Chondrocyte (in vitro differentiated cells): ENCODE measurements at regions not wholly inside any gene's neighbourhood (a gene's known extent, or its start where the extent isn't known, plus 50 kb on each side); places are given as distances from the start of the nearest gene placed in this dataset.

Experiments
- DNase-seq: peaks from one replicate; pipeline ENCODE4 v3.0.0; 2021; ENCODE audit warnings: mixed read lengths, low spot score
- H3K27ac Mint-ChIP-seq: one replicate; pipeline ENCODE4 v1.8.0; 2021; ENCODE audit warnings: mild to moderate bottlenecking, moderate library complexity, mixed read lengths; ENCODE audit not compliant: unreplicated experiment
- H3K27me3 Mint-ChIP-seq: 2 replicates; pipeline ENCODE4 v1.8.0; 2021; ENCODE audit warnings: low read depth, mixed read lengths
- H3K36me3 Mint-ChIP-seq: 2 replicates; pipeline ENCODE4 v1.8.0; 2021; ENCODE audit warnings: low read depth, mixed read lengths
- H3K4me1 Mint-ChIP-seq: 2 replicates; pipeline ENCODE4 v1.8.0; 2021; ENCODE audit warnings: low read depth, mild to moderate bottlenecking, mixed read lengths
- H3K4me3 Mint-ChIP-seq: one replicate; pipeline ENCODE4 v1.8.0; 2021; ENCODE audit warnings: mild to moderate bottlenecking, moderate library complexity, mixed read lengths; ENCODE audit not compliant: unreplicated experiment
- H3K9me3 Mint-ChIP-seq: 2 replicates; pipeline ENCODE4 v1.8.0; 2021; ENCODE audit warnings: low read depth, mixed read lengths
- TF ChIP-seq, protein P1 (sequence below): fragments of 200-600 bp; sonication (generic); IDR thresholded peaks from 2 replicates; pipeline ENCODE4 v1.5.0; 2021; ENCODE audit warnings: antibody characterized with exemption, mild to moderate bottlenecking, moderate library complexity

GRCh38 chr22:26937213-26937612 lies 279.8 kb downstream of the MIAT start:
- peaks cover 14% of the 10 kb centered on the region for H3K4me1 Mint-ChIP-seq
- H3K4me3 Mint-ChIP-seq = no peak overlapping the region
- DNase-seq = no peak
- peaks cover 12% of the 10 kb centered on the region for H3K9me3 Mint-ChIP-seq
- H3K27ac Mint-ChIP-seq = no peak overlapping the region
- H3K27me3 Mint-ChIP-seq = no peaks in the 10 kb centered on the region
- TF ChIP-seq, protein P1, sequence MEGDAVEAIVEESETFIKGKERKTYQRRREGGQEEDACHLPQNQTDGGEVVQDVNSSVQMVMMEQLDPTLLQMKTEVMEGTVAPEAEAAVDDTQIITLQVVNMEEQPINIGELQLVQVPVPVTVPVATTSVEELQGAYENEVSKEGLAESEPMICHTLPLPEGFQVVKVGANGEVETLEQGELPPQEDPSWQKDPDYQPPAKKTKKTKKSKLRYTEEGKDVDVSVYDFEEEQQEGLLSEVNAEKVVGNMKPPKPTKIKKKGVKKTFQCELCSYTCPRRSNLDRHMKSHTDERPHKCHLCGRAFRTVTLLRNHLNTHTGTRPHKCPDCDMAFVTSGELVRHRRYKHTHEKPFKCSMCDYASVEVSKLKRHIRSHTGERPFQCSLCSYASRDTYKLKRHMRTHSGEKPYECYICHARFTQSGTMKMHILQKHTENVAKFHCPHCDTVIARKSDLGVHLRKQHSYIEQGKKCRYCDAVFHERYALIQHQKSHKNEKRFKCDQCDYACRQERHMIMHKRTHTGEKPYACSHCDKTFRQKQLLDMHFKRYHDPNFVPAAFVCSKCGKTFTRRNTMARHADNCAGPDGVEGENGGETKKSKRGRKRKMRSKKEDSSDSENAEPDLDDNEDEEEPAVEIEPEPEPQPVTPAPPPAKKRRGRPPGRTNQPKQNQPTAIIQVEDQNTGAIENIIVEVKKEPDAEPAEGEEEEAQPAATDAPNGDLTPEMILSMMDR = peak; percentile 34
- H3K36me3 Mint-ChIP-seq = peaks cover 3% of the 10 kb centered on the region

DNA sequence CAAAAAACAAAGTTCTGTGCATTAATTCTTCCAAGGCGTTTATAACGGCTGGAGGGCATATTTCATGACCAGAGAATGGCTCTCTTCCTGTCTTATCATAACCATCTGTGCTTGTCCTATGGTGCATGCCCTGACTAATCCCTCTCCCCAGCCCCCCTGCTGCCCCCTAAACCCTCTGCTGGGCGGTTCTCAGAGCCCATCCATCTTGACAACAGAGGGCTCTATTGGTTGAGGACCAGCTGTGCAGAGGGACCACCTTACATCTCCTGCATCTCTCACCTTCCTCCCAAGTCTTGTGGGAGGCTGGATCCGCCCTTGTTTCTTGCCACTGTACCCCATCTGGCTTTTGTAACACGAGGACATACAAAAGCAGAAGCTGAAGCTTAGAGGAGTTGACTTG lies 282.1 kb downstream of the MIAT start:
- peaks cover 12% of the 10 kb centered on the region for H3K9me3 Mint-ChIP-seq
- H3K36me3 Mint-ChIP-seq = peaks cover 3% of the 10 kb centered on the region
- TF ChIP-seq, protein P1 = no peak
- no peak overlapping the region for H3K4me3 Mint-ChIP-seq
- no peak overlapping the region for H3K27ac Mint-ChIP-seq
- H3K27me3 Mint-ChIP-seq = no peaks in the 10 kb centered on the region
- H3K4me1 Mint-ChIP-seq = peaks cover 24% of the 10 kb centered on the region
- DNase-seq = no peak

- H3K27ac Mint-ChIP-seq = no peak overlapping the region
- peaks cover 15% of the 10 kb centered on the region for H3K4me1 Mint-ChIP-seq
- peaks cover 8% of the 10 kb centered on the region for H3K9me3 Mint-ChIP-seq
- DNase-seq = no peak
- H3K4me3 Mint-ChIP-seq = no peak overlapping the region
- TF ChIP-seq, protein P1 = no peak
- peaks cover 3% of the 10 kb centered on the region for H3K36me3 Mint-ChIP-seq
- H3K27me3 Mint-ChIP-seq = no peaks in the 10 kb centered on the region
These were observed 284.7 kb downstream of the MIAT start for GRCh38 chr22:26941896-26942636.

DNA sequence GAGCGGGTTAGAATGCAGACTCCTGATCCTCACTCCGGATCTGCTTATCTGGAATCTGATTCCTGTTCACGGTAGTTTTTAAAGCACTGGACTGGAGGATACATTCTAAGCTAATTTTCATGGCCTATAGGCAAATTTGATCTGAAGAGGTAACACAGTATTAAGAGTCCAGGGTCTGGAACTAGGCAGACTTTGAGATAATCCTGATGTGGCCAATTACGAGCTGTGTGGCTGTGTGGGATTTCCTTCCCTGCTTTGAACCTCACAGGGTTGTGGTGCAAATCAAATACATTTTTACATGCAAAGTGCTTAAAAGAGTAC lies 285.2 kb downstream of the MIAT start:
- Mint-ChIP-seq H3K27me3 (no peaks in the 10 kb centered on the region), H3K9me3 (peaks cover 2% of the 10 kb centered on the region), H3K4me1 (peaks cover 14% of the 10 kb centered on the region), H3K27ac (no peak overlapping the region), H3K36me3 (peaks cover 2% of the 10 kb centered on the region), H3K4me3 (no peak overlapping the region)
- TF ChIP-seq, protein P1 = no peak
- no peak for DNase-seq

- H3K36me3 Mint-ChIP-seq = no peaks in the 10 kb centered on the region
- TF ChIP-seq, protein P1 = no peak
These were observed 288.2 kb downstream of the MIAT start for GRCh38 chr22:26945565-26945964.

More at GRCh38 chr22:26945565-26945964, 288.2 kb downstream of the MIAT start:
- no peaks in the 10 kb centered on the region for H3K9me3 Mint-ChIP-seq
- no peak for DNase-seq
- H3K4me1 Mint-ChIP-seq = peaks cover 14% of the 10 kb centered on the region
- H3K27ac Mint-ChIP-seq = no peak overlapping the region
- H3K4me3 Mint-ChIP-seq = no peak overlapping the region
- H3K27me3 Mint-ChIP-seq = no peaks in the 10 kb centered on the region
